NB4 (cell line): ENCODE measurements at regions not wholly inside any gene's neighbourhood (a gene's known extent, or its start where the extent isn't known, plus 50 kb on each side); places are given as distances from the start of the nearest gene placed in this dataset.

Experiments used
- DNase-seq: peaks from one replicate; pipeline ENCODE4 v3.0.0; 2010; ENCODE audit warnings: low read depth
- H3K4me3 ChIP-seq: one replicate; pipeline ENCODE4 v1.5.1; 2011; ENCODE audit warnings: mild to moderate bottlenecking, low read depth, low read length, moderate library complexity
- CTCF ChIP-seq: IDR thresholded peaks from one replicate; pipeline ENCODE4 v1.5.1; 2012; ENCODE audit warnings: low read depth, low read length
- MAX ChIP-seq: IDR thresholded peaks from 2 replicates; pipeline ENCODE4 v1.6.1; 2011; ENCODE audit warnings: low read depth, low read length
- MYC ChIP-seq: IDR thresholded peaks from 2 replicates; pipeline ENCODE4 v1.6.1; 2011; ENCODE audit warnings: low read depth, low read length
- POLR2A ChIP-seq: IDR thresholded peaks from 2 replicates; pipeline ENCODE4 v1.6.1; 2011; ENCODE audit warnings: mild to moderate bottlenecking; ENCODE audit not compliant: insufficient read length; ENCODE audit errors: extremely low read depth

- TF ChIP-seq MYC (no peak), MAX (no peak), CTCF (no peak)
- no peak overlapping the region for H3K4me3 ChIP-seq
- DNase-seq: no peak
These were observed 71.9 kb upstream of the C11orf87 start for GRCh38 chr11:109350091-109350490.

- TF ChIP-seq MYC (no peak), CTCF (no peak), POLR2A (no peak), MAX (no peak)
- DNase-seq: no peak
- no peak overlapping the region for H3K4me3 ChIP-seq
These were observed 59.9 kb upstream of the C11orf87 start for GRCh38 chr11:109362059-109362458.

- TF ChIP-seq CTCF (no peak), MYC (no peak), MAX (no peak), POLR2A (no peak)
- no peak for DNase-seq
- no peak overlapping the region for H3K4me3 ChIP-seq
These were observed 58.3 kb upstream of the C11orf87 start for GRCh38 chr11:109363682-109364081.

- no peak overlapping the region for H3K4me3 ChIP-seq
- no peak for DNase-seq
- no peak for TF ChIP-seq CTCF
- TF ChIP-seq POLR2A: no peak
- no peak for TF ChIP-seq MAX
- no peak for TF ChIP-seq MYC
These were observed 57.1 kb upstream of the C11orf87 start for GRCh38 chr11:109364851-109365250.

- no peak for DNase-seq
- TF ChIP-seq MAX (no peak), CTCF (no peak), MYC (no peak), POLR2A (no peak)
- H3K4me3 ChIP-seq: no peak overlapping the region
These were observed 50.4 kb upstream of the C11orf87 start for GRCh38 chr11:109371444-109372176.
